ENCODE measurements at regions not wholly inside any gene's neighbourhood (a gene's known extent, or its start where the extent isn't known, plus 50 kb on each side); places are given as distances from the start of the nearest gene placed in this dataset.

- TF ChIP-seq RXRA (IDR thresholded peaks at IDR 0.05) (no peak), JUND (IDR thresholded peaks at IDR 0.05) (no peak), MAX (IDR thresholded peaks at IDR 0.05) (no peak), CTCF (IDR thresholded peaks at IDR 0.05; ENCODE audit: low read depth, low read length, missing input control) (no peak), EGR1 (IDR thresholded peaks at IDR 0.05; ENCODE audit: low read depth in 2 of 2) (no peak), ATF3 (IDR thresholded peaks at IDR 0.05) (no peak), FOXA2 (IDR thresholded peaks at IDR 0.05) (no peak), YY1 (IDR thresholded peaks at IDR 0.05) (no peak), SP1 (IDR thresholded peaks at IDR 0.05) (no peak), ZBTB33 (IDR thresholded peaks at IDR 0.05) (no peak), RAD21 (IDR thresholded peaks at IDR 0.05) (no peak)
Observed at GRCh38 chr11:80085563-80085962, 644.7 kb upstream of the TENM4 start.

All from liver (tissue), 3 donors.